Right lung (tissue), 2 donors: ENCODE measurements at regions not wholly inside any gene's neighbourhood (a gene's known extent, or its start where the extent isn't known, plus 50 kb on each side); places are given as distances from the start of the nearest gene placed in this dataset.
"Not testable (repeated sequence)": the region's sequence is repeated elsewhere in the genome, so short reads cannot be mapped to it uniquely, and the experiment has no call there.

Experiments used
- DNase-seq, 2 donors: peaks; one replicate each; pipeline ENCODE4 v3.0.0-alpha.2; 2013

DNA sequence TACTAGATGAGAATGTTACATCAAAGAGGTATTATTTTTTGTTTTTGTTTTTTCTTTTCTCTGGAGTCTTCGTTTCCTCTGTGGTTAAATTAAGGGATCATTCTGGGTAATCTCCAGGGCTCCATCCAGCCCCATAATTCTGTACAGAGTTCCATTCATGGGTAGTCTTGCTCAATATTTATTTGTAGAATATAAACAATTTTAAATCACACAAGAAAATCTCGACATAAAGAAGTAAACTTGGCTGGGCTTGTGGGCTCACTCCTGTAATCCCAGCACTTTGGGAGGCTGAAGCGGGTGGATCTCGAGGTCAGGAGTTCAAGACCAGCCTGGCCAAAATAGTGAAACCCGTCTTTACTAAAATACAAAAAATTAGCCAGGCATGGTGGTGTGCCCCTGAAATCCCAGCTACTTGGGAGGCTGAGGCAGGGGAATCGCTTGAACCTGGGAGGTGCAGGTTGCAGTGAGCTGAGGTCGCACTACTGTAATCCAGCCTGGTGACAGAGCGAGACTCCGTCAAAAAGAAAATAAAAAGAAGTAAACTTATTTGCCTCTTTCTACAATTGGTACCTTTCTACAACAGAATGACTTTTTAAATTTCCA, 166.8 kb upstream of the TGFBR2 start:
- no peak for DNase-seq

DNA sequence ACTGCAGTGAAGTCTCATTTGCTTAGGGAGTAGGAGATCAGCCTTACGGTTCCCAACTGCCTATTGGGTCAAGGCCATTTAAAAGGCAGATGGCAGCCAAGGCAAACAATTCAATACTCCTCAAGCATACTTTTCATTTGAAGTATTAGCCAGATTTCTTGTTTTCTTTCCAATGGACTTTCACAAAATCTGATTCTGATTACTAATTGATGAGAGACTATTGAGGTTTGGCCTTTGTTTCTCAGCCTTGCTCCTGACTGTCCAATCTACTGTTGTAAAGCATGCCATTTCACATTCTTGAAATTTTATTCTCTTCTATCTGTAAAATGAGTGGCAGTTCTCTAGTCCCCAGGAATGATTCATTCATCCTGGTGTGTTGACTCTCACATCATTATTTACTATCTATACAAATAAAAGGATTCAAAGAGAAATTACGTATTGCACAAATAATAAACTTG, 166.2 kb upstream of the TGFBR2 start:
- DNase-seq, result no peak

DNA sequence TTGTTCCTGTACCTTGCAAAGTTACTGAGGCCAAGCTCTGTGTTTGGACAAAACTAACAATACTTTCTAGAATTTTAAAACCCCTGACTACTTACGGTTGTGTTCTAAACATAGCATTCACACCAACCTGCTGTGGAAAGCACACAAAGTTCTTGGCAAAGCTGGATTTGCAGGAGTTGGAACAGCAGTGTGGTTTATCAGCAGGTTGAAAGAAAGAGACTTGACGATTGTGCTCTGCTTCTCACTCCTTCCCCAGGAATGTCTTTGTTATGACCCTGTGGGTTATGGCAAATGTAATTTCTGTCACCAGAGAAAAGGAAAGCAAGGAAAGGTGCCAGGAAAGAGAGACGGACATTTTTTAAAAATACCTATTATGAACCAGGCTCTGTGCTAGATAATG, 165.5 kb upstream of the TGFBR2 start:
- no peak for DNase-seq

DNA sequence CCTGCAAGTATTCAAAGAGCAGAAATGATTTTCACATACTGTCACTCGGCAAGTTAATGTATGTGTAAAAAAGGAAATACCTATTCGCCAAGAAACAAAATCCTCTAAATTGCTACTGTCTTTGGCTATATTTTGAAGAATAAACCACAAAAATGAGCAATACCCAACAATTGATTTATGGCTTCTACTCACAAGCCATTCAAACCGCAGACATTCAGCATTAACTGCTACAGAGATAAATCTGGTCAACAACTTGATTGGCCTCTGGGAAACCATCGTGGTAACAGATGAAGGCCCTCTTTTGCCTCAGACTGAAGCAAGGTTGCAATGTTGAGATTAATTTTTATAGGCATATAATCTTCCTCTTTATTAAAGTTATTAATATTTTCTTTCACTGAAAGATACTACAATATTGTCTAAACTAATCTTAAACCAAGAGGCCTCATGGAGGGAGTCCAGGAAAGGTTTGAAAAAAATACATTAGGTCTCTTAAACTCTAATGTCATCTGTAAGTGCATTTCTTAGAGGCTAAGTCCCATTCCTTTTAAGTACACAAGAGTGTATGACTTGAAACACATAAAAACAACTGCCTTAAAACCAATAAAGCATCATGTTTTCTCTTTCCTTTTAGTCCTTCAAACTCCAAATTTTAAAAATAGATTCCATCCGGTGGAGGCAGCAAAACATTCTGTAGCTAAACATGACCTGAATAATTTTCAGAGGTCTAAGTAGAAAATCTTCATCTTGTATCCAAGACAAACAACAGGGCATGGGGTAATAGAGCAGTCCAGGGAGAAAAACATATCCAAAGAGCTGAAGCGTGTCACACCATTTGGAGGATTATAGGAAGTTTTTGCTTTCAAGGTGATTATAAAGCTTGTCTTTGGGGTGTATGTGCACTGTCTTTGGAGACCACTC, 162.4 kb upstream of the TGFBR2 start:
- no peak for DNase-seq

DNA sequence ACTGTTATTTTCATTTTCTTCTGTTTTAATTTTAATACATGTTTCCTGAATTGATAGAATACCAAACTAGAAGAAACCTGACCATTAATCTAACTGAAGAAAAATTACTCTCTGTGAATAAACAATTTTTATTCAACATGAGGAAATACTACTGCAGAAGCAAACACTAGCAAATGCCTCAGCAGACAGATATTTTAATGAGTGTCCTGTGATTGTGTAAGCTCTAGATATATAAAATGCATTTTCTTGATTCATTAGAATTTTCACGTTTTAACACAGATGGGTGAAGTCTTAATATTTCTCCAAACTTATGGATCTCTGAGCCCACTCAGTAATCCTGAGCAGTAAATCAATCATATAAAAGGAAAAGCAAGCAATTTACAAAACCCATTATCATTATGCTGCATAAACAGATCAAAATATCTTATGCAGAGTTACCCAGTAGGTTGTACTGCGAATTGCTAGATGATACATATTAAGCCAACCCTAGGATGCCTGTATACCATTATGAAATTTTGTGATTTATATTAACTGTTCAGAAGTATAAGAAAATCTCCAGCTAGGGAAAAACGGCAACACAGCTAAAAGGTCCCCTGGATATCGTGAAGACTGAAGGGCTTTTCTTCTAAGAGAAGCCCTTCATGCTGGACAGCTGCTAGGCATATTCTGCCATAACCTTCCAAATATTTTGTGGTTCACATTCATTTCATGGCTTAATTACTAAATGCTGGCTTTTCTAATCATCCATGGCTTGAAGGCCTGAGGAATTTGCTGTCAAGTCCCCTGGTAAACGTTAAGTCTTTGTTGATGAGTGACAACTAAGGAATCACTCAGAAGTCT, 157.7 kb upstream of the TGFBR2 start:
- DNase-seq, result no peak

GRCh38 chr3:30449290-30449632, 157.1 kb upstream of the TGFBR2 start:
- DNase-seq, result no peak

DNA sequence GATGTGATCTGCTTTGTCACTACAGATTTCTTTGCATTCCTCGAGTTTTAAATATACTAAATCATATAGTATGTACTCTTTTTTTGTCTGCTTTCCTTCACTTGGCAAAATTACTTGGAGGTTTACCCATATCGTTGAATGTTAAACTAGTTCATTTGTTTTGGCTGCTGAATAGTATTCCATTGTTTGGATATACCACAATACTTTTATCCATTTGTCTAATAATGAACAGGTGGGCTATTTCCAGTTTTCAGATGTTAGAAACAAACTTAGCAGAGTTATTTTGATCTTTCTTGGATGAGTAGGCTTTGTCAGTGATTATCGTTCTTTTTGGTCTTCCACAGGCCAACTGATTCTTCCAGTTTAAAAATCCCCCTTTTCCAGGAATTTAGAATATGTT, 154.0 kb upstream of the TGFBR2 start:
- no peak for DNase-seq

- peak; percentile 64 to 77 for DNase-seq
Observed at GRCh38 chr3:30453360-30454039, 152.9 kb upstream of the TGFBR2 start.

- no peak for DNase-seq
Observed at GRCh38 chr3:30454636-30455035, 151.8 kb upstream of the TGFBR2 start.

- DNase-seq, result not testable (repeated sequence)
Observed at GRCh38 chr3:30455112-30455511, 151.3 kb upstream of the TGFBR2 start.

- DNase-seq, result peak; percentile 84 to 89
Observed at GRCh38 chr3:30455840-30456239, 150.6 kb upstream of the TGFBR2 start.

DNA sequence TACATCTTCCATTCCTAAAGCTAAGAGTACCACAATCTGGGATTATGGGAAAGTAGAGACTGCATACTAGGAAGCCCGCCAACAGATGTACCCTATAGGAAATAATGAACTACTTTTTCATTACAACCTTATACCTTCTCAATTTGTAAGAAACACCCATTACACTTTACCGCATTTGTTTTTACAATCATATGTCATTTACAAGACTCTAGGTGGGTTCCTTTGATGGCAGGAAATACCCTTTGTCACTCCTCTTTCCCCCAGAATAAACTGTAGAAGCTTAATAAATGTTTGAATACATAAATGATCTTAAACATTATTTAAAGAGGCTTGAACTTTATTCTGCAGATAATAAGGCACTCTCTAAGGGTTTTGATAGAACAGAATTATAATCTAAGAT, 150.1 kb upstream of the TGFBR2 start:
- no peak for DNase-seq

DNA sequence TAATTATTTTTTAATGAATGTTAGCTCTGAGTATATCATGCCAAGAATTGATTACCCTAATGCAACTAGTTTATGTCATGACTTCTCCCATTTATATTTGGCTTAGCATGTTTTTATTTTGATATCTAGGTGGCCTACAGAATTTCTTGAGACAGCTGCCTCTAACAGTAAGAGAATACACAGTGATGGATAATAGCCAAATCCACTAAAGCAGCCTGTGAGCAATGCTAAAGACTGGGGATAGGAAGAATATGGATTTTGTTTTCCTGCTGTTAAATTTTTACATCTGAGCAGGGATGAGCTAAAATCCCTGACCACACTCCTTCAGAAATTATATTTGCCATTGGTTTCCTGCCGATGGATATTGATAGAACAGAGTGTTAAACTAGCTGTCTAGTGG, 149.3 kb upstream of the TGFBR2 start:
- DNase-seq, result no peak

DNA sequence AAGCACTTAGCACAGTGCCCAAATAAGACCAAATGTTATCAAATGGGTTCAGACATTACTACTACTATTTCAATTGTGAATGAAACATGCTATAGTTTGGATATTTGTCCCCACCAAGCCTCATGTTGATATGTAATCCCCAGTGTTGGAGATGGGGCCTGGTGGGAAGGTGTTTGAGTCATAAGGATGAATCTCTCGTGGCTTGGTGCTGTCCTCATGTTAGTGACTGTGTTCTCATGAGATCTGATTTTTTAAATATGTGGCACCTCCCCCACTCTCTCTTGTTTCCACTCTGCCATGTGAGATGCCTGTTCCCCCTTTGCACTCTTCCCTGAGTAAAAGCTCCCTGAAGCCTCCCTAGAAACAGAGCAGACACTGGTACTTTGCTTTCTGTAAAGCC, 148.7 kb upstream of the TGFBR2 start:
- DNase-seq, result no peak

DNA sequence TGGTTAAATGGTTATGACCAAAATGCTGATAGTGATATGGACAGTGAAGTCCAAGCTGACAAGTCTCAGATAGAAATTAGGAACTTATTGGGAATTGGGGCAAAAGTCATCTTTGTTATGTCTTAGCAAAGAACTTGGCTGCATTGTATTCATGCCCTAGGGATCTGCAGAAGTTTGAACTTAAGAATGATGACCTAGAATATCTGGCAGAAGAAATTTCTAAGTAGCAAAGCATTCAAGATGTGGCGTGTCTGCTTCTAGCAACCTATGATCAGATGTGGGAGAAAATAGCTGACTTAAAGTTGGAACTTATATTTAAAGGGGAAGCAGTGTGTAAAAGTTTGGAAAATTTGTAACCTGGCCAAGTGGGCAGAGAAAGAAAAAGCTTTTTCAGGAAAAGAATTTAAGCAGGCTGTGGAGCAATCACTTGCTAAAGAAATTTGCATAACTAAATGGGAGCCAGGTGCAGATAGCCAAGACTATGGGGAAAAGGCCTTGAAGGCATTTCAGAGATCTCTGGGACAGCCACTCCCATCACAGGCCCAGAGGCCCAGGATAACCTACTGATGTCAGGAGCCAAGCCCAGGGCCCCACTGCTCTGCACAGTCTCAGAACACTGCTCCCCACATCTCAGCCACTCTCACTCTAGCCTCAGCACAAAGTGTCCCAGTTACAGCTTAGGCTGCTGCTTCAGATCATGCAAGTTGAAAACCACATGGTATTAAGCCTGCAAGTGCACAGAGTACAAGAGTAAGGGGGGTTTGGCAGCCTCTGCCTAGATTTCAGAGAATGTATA, 147.8 kb upstream of the TGFBR2 start:
- DNase-seq, result no peak

DNA sequence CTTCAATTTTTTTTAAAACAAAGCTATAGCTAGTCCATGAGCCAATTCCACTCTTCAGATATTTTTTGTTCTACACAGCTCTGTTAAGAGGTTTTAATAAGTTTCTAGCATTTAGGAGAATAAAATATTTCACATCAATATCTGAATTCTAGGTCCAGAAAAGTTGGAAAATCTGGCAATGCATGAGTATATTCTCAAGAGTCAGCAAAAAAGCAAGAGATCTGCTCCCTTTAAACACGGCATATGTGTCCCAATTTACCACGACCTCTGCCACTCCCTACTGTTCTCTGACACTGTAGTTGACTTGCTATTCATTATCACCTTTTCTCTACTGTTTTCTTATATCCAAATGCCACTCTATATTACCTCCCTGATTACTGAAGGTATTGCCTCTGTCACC, 145.1 kb upstream of the TGFBR2 start:
- no peak for DNase-seq

- DNase-seq, result no peak
Observed at GRCh38 chr3:30462721-30463470, 143.5 kb upstream of the TGFBR2 start.

DNA sequence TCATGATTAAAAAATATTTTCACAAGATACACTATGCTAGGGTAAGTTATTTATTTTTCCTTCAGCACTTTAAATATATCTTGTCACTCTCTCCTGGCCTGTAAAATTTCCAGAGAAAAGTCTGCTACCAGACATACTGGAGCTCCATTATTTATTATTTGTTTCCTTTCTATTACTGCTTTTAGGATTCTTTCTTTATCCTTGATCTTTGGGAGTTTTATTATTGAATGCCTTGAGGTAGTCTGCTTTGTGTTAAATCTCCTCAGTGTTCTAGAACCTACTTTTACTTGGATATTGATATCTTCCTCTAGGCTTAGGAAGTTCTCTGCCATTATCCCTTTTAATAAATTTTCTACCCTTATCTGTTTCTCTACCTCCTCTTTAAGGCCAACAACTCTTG, 142.0 kb upstream of the TGFBR2 start:
- no peak for DNase-seq

DNA sequence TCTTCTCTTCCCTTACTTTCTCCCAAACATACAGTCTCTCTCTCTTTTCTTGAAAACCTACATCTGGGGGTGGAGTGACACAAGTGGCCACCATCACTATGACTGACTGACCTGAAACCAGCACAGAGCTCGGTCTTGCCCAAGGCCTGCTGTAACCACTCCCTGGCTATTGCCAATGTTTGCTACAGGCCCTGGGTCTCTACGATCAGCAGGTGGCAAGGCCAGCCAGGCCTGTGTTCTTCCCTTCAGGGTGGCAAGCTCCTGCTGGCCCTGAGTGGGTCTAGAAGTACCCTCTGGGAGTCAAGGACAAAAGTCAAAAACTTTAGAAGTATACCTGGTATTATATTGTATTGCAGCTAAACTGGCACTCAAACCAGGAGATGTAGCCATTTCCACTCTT, 140.9 kb upstream of the TGFBR2 start:
- no peak for DNase-seq

DNA sequence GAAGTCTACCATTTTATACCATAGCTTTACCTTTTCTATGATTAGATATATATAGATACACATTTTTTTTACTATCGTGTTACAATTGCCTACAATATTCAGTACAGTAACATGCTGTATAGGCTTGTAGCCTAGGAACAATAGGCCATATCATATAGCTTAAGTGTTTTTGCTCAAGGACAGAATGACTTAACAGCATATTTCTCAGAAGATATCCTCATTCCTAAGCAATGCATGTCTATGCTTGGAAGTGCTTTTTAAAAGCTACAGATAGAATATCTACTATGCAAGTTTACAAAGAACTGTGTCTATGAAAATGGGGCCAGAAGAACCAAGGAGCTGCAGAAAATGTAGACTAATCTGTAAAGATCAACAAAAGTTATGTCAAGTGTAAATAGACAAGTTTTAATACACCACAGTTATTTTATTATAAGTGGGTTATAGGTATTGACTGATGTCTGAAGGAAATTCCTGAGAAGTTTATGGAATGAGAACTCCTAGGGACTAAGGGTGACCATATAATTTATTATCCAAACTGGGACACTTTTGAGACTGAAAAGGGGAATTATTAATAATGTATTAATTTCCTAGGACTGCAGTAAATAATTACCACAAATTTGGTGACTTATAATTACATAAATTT, 138.7 kb upstream of the TGFBR2 start:
- DNase-seq, result no peak
